Lung (tissue), 11 donors: ENCODE measurements at regions not wholly inside any gene's neighbourhood (a gene's known extent, or its start where the extent isn't known, plus 50 kb on each side); places are given as distances from the start of the nearest gene placed in this dataset.
A peak's percentile ranks its signal among the peaks of the same experiment; 100 is the strongest.

ENCODE experiments used
- ATAC-seq: fragments of 200-7000 bp; cut with Tn5 transposase; one replicate; pipeline ENCODE4 v1.9.1; 2020; ENCODE audit warnings: moderate number of reproducible peaks; ENCODE audit not compliant: insufficient read depth, low FRiP score
- DNase-seq, 3 donors: peaks; one replicate each; pipeline ENCODE4 v3.0.0-alpha.2; 2013 to 2017
- H3K27ac ChIP-seq, 2 donors: one replicate each; pipeline ENCODE4 v1.5.1; 2013; ENCODE audit warnings: mild to moderate bottlenecking in 2 of 2, moderate library complexity in 2 of 2, control low read depth in 1 of 2, inconsistent platforms in 1 of 2, low read depth in 1 of 2, low read length in 1 of 2
- H3K27me3 ChIP-seq, 3 donors: one replicate each; pipeline ENCODE4 v1.5.1; 2013; ENCODE audit warnings: low read length in 2 of 3; ENCODE audit not compliant: control insufficient read depth in 3 of 3, insufficient read depth in 3 of 3
- H3K36me3 ChIP-seq, 4 donors: one replicate each; pipeline ENCODE4 v1.5.1; 2013; ENCODE audit warnings: low read length in 4 of 4, mild to moderate bottlenecking in 1 of 4, moderate library complexity in 1 of 4; ENCODE audit not compliant: control insufficient read depth in 4 of 4, insufficient read depth in 4 of 4
- H3K4me1 ChIP-seq, 5 donors: one replicate each; pipeline ENCODE4 v1.5.1; 2013; ENCODE audit warnings: low read length in 5 of 5, mild to moderate bottlenecking in 2 of 5, moderate library complexity in 1 of 5; ENCODE audit not compliant: control insufficient read depth in 5 of 5, insufficient read depth in 5 of 5
- H3K4me3 ChIP-seq: one replicate; pipeline ENCODE4 v1.5.1; 2013; ENCODE audit warnings: mild to moderate bottlenecking, control low read depth, moderate library complexity
- H3K9ac ChIP-seq, 2 donors: one replicate each; pipeline ENCODE4 v1.5.1; 2013; ENCODE audit warnings: low read length in 2 of 2, control low read depth in 1 of 2; ENCODE audit not compliant: insufficient read depth in 1 of 2
- H3K9me3 ChIP-seq, 4 donors: one replicate each; pipeline ENCODE4 v1.5.1; 2013; ENCODE audit warnings: low read length in 3 of 4, mild to moderate bottlenecking in 1 of 4, moderate library complexity in 1 of 4; ENCODE audit not compliant: control insufficient read depth in 4 of 4, insufficient read depth in 3 of 4
- CTCF ChIP-seq: IDR thresholded peaks from 2 replicates; pipeline ENCODE4 v1.5.1; 2012; ENCODE audit warnings: mild to moderate bottlenecking; ENCODE audit errors: control extremely low read depth, extremely low read depth
- WGBS, 2 donors: extraction: QIAGEN DNeasy Blood & Tissue Kit; methylation state at CpG; one replicate each; pipeline ENCODE4 v1.1.7; 2013; 5-methylcytosine and 5-hydroxymethylcytosine counted together
- donor health status: control.
- donor health status: control.
- donor health status: Bipolar disorder and iron deficiency.
- donor health status: healthy.
- donor health status: DM: yes; HTN: yes; CAD: no.

GRCh38 chr3:34300621-34301020, 502.2 kb downstream of the PDCD6IP start:
- no peak overlapping the region for H3K27ac ChIP-seq
- no peaks in the 10 kb centered on the region for H3K9me3 ChIP-seq
- no peak overlapping the region for H3K4me3 ChIP-seq
- DNase-seq (peak in 1 of 3 donors; percentile 6), ATAC-seq (no peak)
- no peaks in the 10 kb centered on the region for H3K27me3 ChIP-seq
- peaks cover 0 to 6% (median 1%) of the 10 kb centered on the region in 5 donors for H3K4me1 ChIP-seq
- no peak for TF ChIP-seq CTCF
- 48 to 64% methylated on average over 3 of the region's 3 CpGs for WGBS, 2 donors
- H3K36me3 ChIP-seq, result no peaks in the 10 kb centered on the region
- no peak overlapping the region for H3K9ac ChIP-seq

DNA sequence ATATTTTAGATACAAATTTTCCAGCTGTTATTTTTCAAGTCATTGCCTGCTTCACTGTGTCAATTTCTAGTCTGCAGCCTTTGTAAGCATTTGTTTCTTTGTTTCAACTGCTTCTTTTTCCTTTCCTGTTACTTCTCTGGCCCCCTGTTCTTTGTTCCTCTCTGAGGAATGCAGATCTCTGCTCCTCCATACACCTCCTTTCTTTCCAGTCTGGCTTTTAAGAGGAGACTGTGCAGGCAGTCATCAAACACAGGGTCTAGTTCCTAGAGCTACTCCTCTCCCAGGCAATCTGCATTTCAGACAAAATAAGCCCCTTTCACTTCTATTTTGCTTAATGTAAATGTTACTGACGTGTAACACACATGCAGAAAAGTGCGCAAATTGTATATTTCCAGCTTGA, 502.9 kb downstream of the PDCD6IP start:
- Histone ChIP-seq H3K36me3 (no peaks in the 10 kb centered on the region), H3K4me3 (no peak overlapping the region), H3K27ac (no peak overlapping the region), H3K9me3 (no peaks in the 10 kb centered on the region), H3K4me1 (peaks cover 0 to 6% (median 1%) of the 10 kb centered on the region in 5 donors), H3K9ac (no peak overlapping the region), H3K27me3 (no peaks in the 10 kb centered on the region)
- DNase-seq (peak in 1 of 3 donors; percentile 4), ATAC-seq (no peak)
- no peak for TF ChIP-seq CTCF
- 90 to 92% methylated on average over 2 of the region's 2 CpGs for WGBS, 2 donors

GRCh38 chr3:34305266-34305665, 506.8 kb downstream of the PDCD6IP start:
- Histone ChIP-seq H3K9me3 (no peaks in the 10 kb centered on the region), H3K27ac (no peak overlapping the region), H3K36me3 (no peaks in the 10 kb centered on the region), H3K4me3 (no peak overlapping the region), H3K9ac (no peak overlapping the region), H3K27me3 (no peaks in the 10 kb centered on the region), H3K4me1 (peaks cover 0 to 3% (median 0%) of the 10 kb centered on the region in 5 donors)
- WGBS, 2 donors, result 80 to 81% methylated on average over 6 of the region's 6 CpGs
- TF ChIP-seq CTCF, result no peak
- no peak for DNase-seq
- ATAC-seq, result no peak

DNA sequence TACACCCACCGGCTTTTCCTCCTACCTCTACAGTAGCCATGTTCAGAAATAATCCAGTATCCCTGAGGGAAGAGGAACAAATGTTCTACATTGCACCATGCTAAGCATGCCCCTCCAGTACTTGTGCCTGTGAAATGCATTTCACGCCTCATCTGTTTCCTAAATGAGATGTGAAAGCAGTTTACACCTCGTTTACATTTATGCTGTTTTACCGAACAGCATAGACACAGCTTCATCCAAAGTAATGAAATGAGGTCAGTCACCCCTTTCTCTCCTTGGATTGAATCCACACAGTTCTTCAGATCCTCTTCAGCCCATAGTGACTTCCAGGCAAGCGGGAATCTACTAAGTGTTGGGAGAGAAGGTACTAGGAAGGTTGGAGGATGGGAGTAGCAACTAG, 514.3 kb downstream of the PDCD6IP start:
- 69 to 75% methylated on average over 5 of the region's 5 CpGs for WGBS, 2 donors

More for the DNA sequence above, 514.3 kb downstream of the PDCD6IP start:
- DNase-seq (peak; percentile 35 to 95 (median 92)), ATAC-seq (no peak)
- H3K36me3 ChIP-seq, result no peaks in the 10 kb centered on the region
- H3K9ac ChIP-seq, result no peak overlapping the region
- peaks cover 0 to 5% (median under 1%) of the 10 kb centered on the region in 4 donors for H3K9me3 ChIP-seq
- H3K27me3 ChIP-seq, result no peaks in the 10 kb centered on the region
- TF ChIP-seq CTCF, result no peak
- no peak overlapping the region for H3K27ac ChIP-seq
- H3K4me3 ChIP-seq, result no peak overlapping the region
- peaks cover 0 to 13% (median 0%) of the 10 kb centered on the region in 5 donors for H3K4me1 ChIP-seq
